Esophagus (tissue), 2 donors: ENCODE measurements at regions not wholly inside any gene's neighbourhood (a gene's known extent, or its start where the extent isn't known, plus 50 kb on each side); places are given as distances from the start of the nearest gene placed in this dataset.

ENCODE experiments used
- H3K27ac ChIP-seq, 2 donors: one replicate each; pipeline ENCODE4 v1.5.1; 2013; ENCODE audit warnings: low read depth in 2 of 2, mild to moderate bottlenecking in 2 of 2, inconsistent platforms in 1 of 2, low read length in 1 of 2, moderate library complexity in 1 of 2
- H3K27me3 ChIP-seq, 2 donors: one replicate each; pipeline ENCODE4 v1.6.1; 2013; ENCODE audit warnings: low read length in 2 of 2, control low read depth in 1 of 2, mild to moderate bottlenecking in 1 of 2; ENCODE audit not compliant: insufficient read depth in 2 of 2, control insufficient read depth in 1 of 2
- H3K36me3 ChIP-seq, 2 donors: one replicate each; pipeline ENCODE4 v1.6.1; 2013; ENCODE audit warnings: low read length in 1 of 2; ENCODE audit not compliant: control insufficient read depth in 2 of 2, insufficient read depth in 2 of 2
- H3K4me1 ChIP-seq, 2 donors: one replicate each; pipeline ENCODE4 v1.6.1; 2013; ENCODE audit warnings: low read length in 1 of 2; ENCODE audit not compliant: control insufficient read depth in 2 of 2, insufficient read depth in 2 of 2
- H3K4me3 ChIP-seq, 2 donors: one replicate each; pipeline ENCODE4 v1.5.1; 2013; ENCODE audit warnings: low read length in 2 of 2, mild to moderate bottlenecking in 2 of 2, low read depth in 1 of 2, moderate library complexity in 1 of 2
- H3K9me3 ChIP-seq, 2 donors: one replicate each; pipeline ENCODE4 v1.6.1; 2013; ENCODE audit warnings: mild to moderate bottlenecking in 2 of 2, low read depth in 1 of 2, low read length in 1 of 2, moderate library complexity in 1 of 2; ENCODE audit not compliant: control insufficient read depth in 2 of 2, insufficient read depth in 1 of 2
- WGBS, 2 donors: extraction: QIAGEN DNeasy Blood & Tissue Kit; methylation state at CpG; one replicate each; pipeline ENCODE4 v1.1.7; 2013; 5-methylcytosine and 5-hydroxymethylcytosine counted together
- donor health status: healthy with polysubstance abuse.
- donor health status: Bipolar disorder and iron deficiency.

DNA sequence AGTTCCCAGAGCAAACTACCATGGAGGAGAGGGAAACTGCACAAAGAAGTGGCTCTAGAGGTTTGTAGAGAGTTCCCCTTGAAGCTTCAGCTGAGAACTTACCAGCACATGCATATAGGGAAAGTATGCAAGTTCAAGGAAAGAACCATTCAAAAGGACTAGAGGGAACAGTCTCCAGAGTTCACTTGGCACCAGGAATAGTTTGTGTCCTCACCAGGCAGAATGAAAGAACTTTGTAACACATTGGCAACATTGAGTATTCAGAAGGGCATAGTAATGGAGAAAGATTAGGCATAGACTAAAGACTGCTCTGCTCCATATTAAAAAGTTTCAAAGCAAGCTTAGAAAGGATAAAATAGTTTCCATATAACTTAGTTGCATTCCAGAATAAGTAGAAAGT lies 155.4 kb upstream of the TOM1L1 start:
- no peak overlapping the region for H3K27ac ChIP-seq
- peaks cover 0 to 3% of the 10 kb centered on the region in 2 donors for H3K9me3 ChIP-seq
- H3K36me3 ChIP-seq = no peaks in the 10 kb centered on the region
- no peaks in the 10 kb centered on the region for H3K4me1 ChIP-seq
- no peaks in the 10 kb centered on the region for H3K27me3 ChIP-seq
- H3K4me3 ChIP-seq = no peak overlapping the region

DNA sequence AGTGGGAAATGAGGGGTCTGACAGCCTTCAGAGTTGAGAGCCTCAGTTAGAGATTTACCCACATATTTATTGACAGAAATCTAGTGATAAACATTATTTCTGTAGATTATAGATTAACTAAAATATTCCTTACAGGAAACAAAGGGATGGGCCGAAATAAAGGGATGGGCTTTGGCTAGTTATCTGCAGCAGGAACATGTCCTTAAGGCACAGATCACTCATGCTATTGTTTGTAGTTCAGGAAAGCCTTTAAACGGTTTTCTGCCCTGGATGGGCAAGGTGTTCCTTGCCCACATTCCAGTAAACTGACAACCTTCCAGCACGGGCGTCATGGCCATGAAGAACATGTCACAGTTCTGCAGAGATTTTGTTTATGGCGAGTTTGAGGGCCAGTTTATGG lies 154.8 kb upstream of the TOM1L1 start:
- H3K9me3 ChIP-seq = peaks cover 0 to 3% of the 10 kb centered on the region in 2 donors
- H3K4me1 ChIP-seq = no peaks in the 10 kb centered on the region
- no peak overlapping the region for H3K27ac ChIP-seq
- H3K27me3 ChIP-seq = no peaks in the 10 kb centered on the region
- no peak overlapping the region for H3K4me3 ChIP-seq
- WGBS, 2 donors = 69 to 71% methylated on average over 5 of the region's 5 CpGs
- H3K36me3 ChIP-seq = no peaks in the 10 kb centered on the region

DNA sequence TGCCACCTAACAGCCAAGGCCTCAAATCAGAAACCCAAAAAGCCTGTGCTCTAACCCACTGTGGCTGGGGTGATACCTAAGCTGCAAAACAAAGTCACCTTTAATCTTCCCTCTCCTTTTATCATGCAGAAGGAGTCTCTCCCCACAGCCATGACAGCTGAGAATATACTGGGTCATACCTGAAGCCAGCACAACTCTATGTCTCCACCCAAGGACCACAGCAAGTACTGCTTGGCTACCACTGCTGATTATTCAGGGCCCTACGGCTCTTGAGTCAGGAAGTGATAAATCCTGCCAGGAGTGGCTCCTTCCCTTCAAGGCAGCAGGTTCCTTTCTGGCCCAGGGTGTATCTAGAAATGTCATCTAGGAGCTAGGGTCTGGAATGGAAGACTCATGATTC lies 151.5 kb upstream of the TOM1L1 start:
- Histone ChIP-seq H3K36me3 (no peaks in the 10 kb centered on the region), H3K4me3 (no peak overlapping the region), H3K9me3 (peaks cover 0 to 3% of the 10 kb centered on the region in 2 donors), H3K27ac (no peak overlapping the region), H3K4me1 (no peaks in the 10 kb centered on the region), H3K27me3 (no peaks in the 10 kb centered on the region)
- WGBS, 2 donors = 47 to 59% methylated on average over 1 of the region's 1 CpG

DNA sequence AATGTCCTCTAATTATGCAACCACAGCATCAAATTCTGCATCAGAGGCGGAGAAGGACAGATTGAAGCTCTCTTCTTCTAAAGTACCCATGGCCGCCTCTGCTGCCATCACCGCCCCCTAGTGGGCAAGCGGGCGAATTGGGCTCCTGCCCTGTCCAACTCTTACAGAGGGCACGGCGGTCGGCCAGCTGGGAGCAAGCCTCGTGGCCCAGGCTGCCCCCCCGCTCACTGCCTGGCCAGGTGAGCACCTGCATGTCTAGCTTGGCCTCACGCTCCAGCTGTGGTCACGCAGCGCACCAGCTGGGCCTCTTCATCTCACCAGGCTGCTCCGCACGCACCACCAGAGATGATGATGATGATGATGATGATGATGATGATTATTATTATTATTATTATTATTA lies 146.1 kb upstream of the TOM1L1 start:
- no peaks in the 10 kb centered on the region for H3K27me3 ChIP-seq
- H3K4me1 ChIP-seq = no peaks in the 10 kb centered on the region
- no peak overlapping the region for H3K27ac ChIP-seq
- H3K36me3 ChIP-seq = no peaks in the 10 kb centered on the region
- no peaks in the 10 kb centered on the region for H3K9me3 ChIP-seq
- no peak overlapping the region for H3K4me3 ChIP-seq
- 80 to 83% methylated on average over 15 of the region's 15 CpGs for WGBS, 2 donors

DNA sequence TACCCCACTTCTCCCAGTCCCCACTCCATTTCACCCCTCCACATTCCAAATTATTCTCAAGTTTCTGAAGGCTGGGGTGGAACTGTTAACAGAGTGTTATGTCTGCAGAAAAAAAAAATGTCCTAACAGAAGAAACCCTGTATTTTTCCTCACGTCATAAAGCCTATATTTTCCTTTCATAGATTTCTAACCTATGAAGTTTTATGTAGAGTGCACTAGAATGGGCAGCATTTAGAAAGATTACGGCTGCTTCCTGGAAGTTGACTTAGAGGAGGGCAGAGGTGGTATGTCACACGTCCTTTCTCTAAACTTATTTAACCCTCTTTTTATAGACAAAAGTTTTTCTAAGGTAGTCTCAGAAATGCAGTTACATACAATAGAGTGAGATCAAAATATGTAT lies 139.8 kb upstream of the TOM1L1 start:
- Histone ChIP-seq H3K27me3 (no peaks in the 10 kb centered on the region), H3K9me3 (no peaks in the 10 kb centered on the region), H3K4me3 (no peak overlapping the region), H3K27ac (no peak overlapping the region), H3K36me3 (no peaks in the 10 kb centered on the region), H3K4me1 (no peaks in the 10 kb centered on the region)
- WGBS, 2 donors = 54 to 59% methylated on average over 3 of the region's 3 CpGs

DNA sequence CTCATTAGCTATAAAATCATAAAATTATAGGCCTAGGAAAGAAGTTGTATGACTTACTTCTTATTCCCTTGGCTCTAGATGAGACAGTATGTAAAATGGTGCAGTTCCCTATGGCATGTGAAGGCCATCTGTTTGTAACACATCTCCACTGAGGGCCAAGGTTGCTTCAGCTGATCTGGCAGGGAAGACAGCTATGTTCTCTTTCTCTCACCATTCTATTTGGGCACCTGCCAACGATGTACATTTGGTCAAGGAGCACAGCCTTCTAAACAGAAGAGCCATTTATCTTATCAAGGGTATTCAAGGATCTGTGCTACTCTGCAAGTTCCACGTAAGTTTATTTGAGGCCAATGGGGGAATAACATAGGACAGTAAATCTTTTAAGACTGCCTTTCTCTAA lies 129.8 kb upstream of the TOM1L1 start:
- Histone ChIP-seq H3K27ac (no peak overlapping the region), H3K9me3 (no peaks in the 10 kb centered on the region), H3K4me3 (no peak overlapping the region), H3K36me3 (no peaks in the 10 kb centered on the region), H3K4me1 (no peaks in the 10 kb centered on the region), H3K27me3 (no peaks in the 10 kb centered on the region)
- WGBS, 2 donors = 45 to 57% methylated on average over 2 of the region's 2 CpGs

DNA sequence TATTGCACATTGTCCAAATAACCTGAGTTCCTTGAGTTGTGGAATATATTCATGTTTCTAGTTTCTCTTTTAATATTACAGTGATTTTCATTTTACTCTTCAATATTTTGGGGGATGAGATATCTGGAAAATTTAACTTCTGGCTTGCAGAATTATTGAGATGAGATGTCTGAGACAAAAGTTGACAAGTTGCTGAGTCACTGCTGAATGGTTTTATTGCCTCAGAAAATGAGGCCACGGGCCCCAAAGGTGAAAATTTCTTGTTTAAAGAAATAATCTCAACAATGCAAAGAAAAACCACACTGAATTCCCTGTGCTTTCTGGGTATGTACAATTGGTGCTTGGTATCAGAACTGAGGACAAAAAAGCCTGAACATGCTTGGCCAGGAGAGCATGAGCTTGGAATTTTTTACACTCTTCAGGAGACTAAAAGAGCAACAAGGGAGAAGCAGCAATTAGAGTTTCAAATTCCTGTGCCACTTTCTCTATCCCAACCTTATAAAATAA lies 129.2 kb upstream of the TOM1L1 start:
- no peaks in the 10 kb centered on the region for H3K27me3 ChIP-seq
- WGBS, 2 donors = 41 to 42% methylated on average over 1 of the region's 1 CpG
- H3K27ac ChIP-seq = no peak overlapping the region
- no peaks in the 10 kb centered on the region for H3K9me3 ChIP-seq
- no peaks in the 10 kb centered on the region for H3K4me1 ChIP-seq
- H3K36me3 ChIP-seq = no peaks in the 10 kb centered on the region
- no peak overlapping the region for H3K4me3 ChIP-seq

DNA sequence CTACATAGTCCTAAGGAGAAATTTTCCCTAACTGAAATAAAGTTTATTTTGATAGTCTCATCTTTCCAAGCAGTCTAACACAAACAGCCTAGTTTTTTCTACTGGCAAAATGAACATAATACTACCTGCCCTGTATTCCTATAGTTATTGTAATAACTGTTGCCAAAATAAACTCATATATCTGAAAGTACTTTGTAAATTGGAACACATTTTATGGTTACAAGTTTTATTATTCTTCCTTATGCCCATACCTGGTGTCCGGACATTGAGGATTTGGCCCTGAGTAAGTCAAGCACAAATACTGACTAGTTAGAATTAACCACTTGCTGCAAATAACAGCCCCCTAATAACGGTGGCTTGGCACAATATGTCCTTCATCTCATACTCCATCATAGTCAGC lies 120.4 kb upstream of the TOM1L1 start:
- H3K4me1 ChIP-seq = no peaks in the 10 kb centered on the region
- H3K9me3 ChIP-seq = no peaks in the 10 kb centered on the region
- H3K27me3 ChIP-seq = peaks cover 0 to 3% of the 10 kb centered on the region in 2 donors
- no peak overlapping the region for H3K4me3 ChIP-seq
- H3K27ac ChIP-seq = no peak overlapping the region
- H3K36me3 ChIP-seq = no peaks in the 10 kb centered on the region
- 80 to 83% methylated on average over 2 of the region's 2 CpGs for WGBS, 2 donors

DNA sequence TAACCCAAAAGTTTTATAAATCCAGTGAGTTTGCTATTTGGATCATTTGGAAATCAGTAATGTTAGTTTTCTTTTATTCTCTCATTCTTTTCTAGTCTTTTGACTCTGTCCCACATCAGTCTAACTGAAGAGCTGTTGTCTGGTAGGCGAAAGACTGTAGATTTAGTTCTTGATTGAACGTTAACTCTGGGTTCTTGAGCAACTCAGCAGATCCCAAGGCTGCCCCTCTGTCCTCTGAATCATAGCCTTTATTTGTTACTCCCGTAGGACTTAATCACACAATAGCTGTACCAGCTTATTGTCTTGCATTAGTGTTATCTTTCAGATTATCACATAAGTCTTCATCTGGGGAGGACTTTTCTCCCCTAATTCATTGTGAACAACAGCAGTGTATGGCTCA lies 119.3 kb upstream of the TOM1L1 start:
- H3K27me3 ChIP-seq = peaks cover 0 to 3% of the 10 kb centered on the region in 2 donors
- no peaks in the 10 kb centered on the region for H3K4me1 ChIP-seq
- 70 to 72% methylated on average over 3 of the region's 3 CpGs for WGBS, 2 donors
- H3K27ac ChIP-seq = no peak overlapping the region
- no peaks in the 10 kb centered on the region for H3K9me3 ChIP-seq
- no peaks in the 10 kb centered on the region for H3K36me3 ChIP-seq
- no peak overlapping the region for H3K4me3 ChIP-seq

DNA sequence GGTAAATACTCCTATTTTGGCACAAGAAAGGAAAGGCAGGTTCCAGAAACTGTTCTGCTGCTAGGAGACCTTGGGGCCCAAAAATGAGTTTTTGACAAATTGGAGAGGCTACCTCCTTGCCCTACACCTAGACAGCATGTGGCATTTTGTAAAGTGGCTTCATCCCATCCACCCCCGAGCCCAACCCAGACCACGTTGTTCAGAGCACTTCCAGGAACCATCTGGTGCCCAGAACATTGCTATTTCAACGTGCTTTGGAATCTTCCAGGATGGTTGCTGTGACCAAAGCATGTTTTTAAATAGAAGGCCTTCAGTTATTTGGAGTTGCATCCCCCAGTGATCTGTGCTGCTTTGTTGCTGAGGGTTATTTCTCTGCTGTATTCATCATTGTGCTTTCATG lies 116.3 kb upstream of the TOM1L1 start:
- H3K36me3 ChIP-seq = no peaks in the 10 kb centered on the region
- 62 to 66% methylated on average over 3 of the region's 3 CpGs for WGBS, 2 donors
- no peak overlapping the region for H3K27ac ChIP-seq
- no peaks in the 10 kb centered on the region for H3K4me1 ChIP-seq
- H3K4me3 ChIP-seq = no peak overlapping the region
- no peaks in the 10 kb centered on the region for H3K9me3 ChIP-seq
- peaks cover 0 to 3% of the 10 kb centered on the region in 2 donors for H3K27me3 ChIP-seq
